Astrocyte (in vitro differentiated cells and primary cell): ENCODE measurements at regions not wholly inside any gene's neighbourhood (a gene's known extent, or its start where the extent isn't known, plus 50 kb on each side); places are given as distances from the start of the nearest gene placed in this dataset.

ENCODE experiments used
- DNase-seq: peaks from one replicate; pipeline ENCODE4 v3.0.0-alpha.2; 2010; ENCODE audit warnings: low read depth
- FAIRE-seq: peaks from 2 replicates; lab custom pipeline; 2011; peaks lifted over from hg19 to GRCh38; lab: Jason Lieb, UNC
- H2AFZ ChIP-seq: 2 replicates; pipeline ENCODE4 v1.6.0; 2012; ENCODE audit warnings: low read depth, low read length, inconsistent platforms
- H3K27ac ChIP-seq: 2 replicates; pipeline ENCODE4 v1.5.1; 2011; ENCODE audit warnings: low read depth, low read length, inconsistent platforms
- H3K27me3 ChIP-seq: 2 replicates; pipeline ENCODE4 v1.6.0; 2011; ENCODE audit warnings: low read length, inconsistent platforms; ENCODE audit not compliant: insufficient read depth
- H3K36me3 ChIP-seq: 2 replicates; pipeline ENCODE4 v1.5.1; 2011; ENCODE audit warnings: low read length, inconsistent platforms; ENCODE audit not compliant: insufficient read depth
- H3K4me1 ChIP-seq: 2 replicates; pipeline ENCODE4 v1.5.1; 2011; ENCODE audit warnings: low read length, inconsistent platforms; ENCODE audit not compliant: insufficient read depth
- H3K4me2 ChIP-seq: 2 replicates; pipeline ENCODE4 v1.6.0; 2012; ENCODE audit warnings: low read length, inconsistent platforms
- H3K4me3 ChIP-seq: 2 replicates; pipeline ENCODE4 v1.5.1; 2011; ENCODE audit warnings: low read depth, mild to moderate bottlenecking, low read length, inconsistent platforms; ENCODE audit not compliant: insufficient read depth
- H3K79me2 ChIP-seq: 2 replicates; pipeline ENCODE4 v1.6.0; 2012; ENCODE audit warnings: mild to moderate bottlenecking, low read length, inconsistent platforms; ENCODE audit not compliant: insufficient read depth
- H3K9ac ChIP-seq: 2 replicates; pipeline ENCODE4 v1.6.0; 2012; ENCODE audit warnings: mild to moderate bottlenecking, low read length, inconsistent platforms
- H3K9me3 ChIP-seq: 2 replicates; pipeline ENCODE4 v1.5.1; 2012; ENCODE audit warnings: low read depth, mild to moderate bottlenecking, low read length, inconsistent platforms; ENCODE audit not compliant: insufficient read depth
- H4K20me1 ChIP-seq: 2 replicates; pipeline ENCODE4 v1.6.0; 2012; ENCODE audit warnings: low read length, inconsistent platforms; ENCODE audit not compliant: insufficient read depth
- H3K27ac Mint-ChIP-seq: one replicate; pipeline ENCODE4 v1.8.0; 2021; ENCODE audit warnings: mild to moderate bottlenecking, mixed read lengths; ENCODE audit not compliant: unreplicated experiment
- H3K27me3 Mint-ChIP-seq: one replicate; pipeline ENCODE4 v1.8.0; 2021; ENCODE audit warnings: low read depth, mixed read lengths; ENCODE audit not compliant: unreplicated experiment
- H3K36me3 Mint-ChIP-seq: one replicate; pipeline ENCODE4 v1.8.0; 2021; ENCODE audit warnings: low read depth, mixed read lengths; ENCODE audit not compliant: unreplicated experiment
- H3K4me1 Mint-ChIP-seq: one replicate; pipeline ENCODE4 v1.8.0; 2021; ENCODE audit warnings: low read depth, mixed read lengths; ENCODE audit not compliant: unreplicated experiment
- H3K4me3 Mint-ChIP-seq: one replicate; pipeline ENCODE4 v1.8.0; 2021; ENCODE audit warnings: mild to moderate bottlenecking, moderate library complexity, mixed read lengths; ENCODE audit not compliant: unreplicated experiment
- H3K9me3 Mint-ChIP-seq: one replicate; pipeline ENCODE4 v1.8.0; 2021; ENCODE audit warnings: mild to moderate bottlenecking, mixed read lengths; ENCODE audit not compliant: unreplicated experiment
- EZH2 ChIP-seq: IDR thresholded peaks from 2 replicates; pipeline ENCODE4 v1.6.1; 2012; ENCODE audit warnings: mild to moderate bottlenecking, low read length, inconsistent platforms; ENCODE audit not compliant: insufficient read depth
- TF ChIP-seq, protein P1 (sequence below): IDR thresholded peaks from 2 replicates; pipeline ENCODE4 v1.5.1; 2011; ENCODE audit warnings: low read depth, mild to moderate bottlenecking, inconsistent platforms, low read length, moderate library complexity; ENCODE audit not compliant: insufficient read depth

DNA sequence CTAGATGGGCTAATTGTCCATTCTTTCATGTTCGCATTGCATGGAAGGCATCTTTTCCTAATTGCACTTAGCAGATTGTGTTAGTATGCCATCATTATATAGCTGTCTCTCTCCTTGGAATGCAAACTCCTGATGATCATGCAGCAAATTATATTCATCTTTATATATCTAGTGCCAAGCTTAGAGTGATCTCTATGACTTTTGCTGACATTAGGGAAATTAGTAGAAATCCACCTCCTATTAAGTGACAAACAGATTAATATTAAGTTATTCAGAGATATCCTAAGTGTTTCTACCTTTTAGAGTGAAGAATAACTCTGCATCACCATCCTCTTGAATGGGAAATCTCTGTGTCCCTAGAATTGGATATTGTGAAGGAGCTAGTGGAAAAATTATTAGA lies 185.6 kb downstream of the FOXG1 start:
- FAIRE-seq: no peak
- H3K4me3 Mint-ChIP-seq: no peak overlapping the region
- no peak for TF ChIP-seq EZH2
- TF ChIP-seq, protein P1, sequence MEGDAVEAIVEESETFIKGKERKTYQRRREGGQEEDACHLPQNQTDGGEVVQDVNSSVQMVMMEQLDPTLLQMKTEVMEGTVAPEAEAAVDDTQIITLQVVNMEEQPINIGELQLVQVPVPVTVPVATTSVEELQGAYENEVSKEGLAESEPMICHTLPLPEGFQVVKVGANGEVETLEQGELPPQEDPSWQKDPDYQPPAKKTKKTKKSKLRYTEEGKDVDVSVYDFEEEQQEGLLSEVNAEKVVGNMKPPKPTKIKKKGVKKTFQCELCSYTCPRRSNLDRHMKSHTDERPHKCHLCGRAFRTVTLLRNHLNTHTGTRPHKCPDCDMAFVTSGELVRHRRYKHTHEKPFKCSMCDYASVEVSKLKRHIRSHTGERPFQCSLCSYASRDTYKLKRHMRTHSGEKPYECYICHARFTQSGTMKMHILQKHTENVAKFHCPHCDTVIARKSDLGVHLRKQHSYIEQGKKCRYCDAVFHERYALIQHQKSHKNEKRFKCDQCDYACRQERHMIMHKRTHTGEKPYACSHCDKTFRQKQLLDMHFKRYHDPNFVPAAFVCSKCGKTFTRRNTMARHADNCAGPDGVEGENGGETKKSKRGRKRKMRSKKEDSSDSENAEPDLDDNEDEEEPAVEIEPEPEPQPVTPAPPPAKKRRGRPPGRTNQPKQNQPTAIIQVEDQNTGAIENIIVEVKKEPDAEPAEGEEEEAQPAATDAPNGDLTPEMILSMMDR: no peak

DNA sequence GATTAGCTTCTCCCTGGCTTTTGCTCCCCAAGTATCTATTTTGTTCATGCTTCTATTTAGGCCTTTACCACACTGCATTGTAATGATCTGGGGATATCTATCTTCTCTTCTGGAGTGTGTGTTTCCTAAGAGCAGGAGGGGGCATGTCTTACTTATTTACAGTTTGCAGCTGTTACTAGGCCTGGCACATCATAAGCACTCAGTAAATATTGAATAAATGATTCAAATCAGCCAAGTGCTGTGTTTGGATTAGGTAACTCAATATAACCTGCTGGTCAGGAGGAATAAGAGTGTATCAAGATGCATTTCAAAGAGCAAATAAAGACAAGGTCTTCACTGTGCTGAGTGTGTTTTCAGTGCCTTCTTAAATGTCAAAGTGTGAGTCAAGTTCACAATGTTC lies 186.1 kb downstream of the FOXG1 start:
- H3K4me1 Mint-ChIP-seq: no peaks in the 10 kb centered on the region
- no peak for DNase-seq
- H3K36me3 ChIP-seq: no peaks in the 10 kb centered on the region
- no peak overlapping the region for H3K9ac ChIP-seq
- H3K9me3 Mint-ChIP-seq: peaks cover 2% of the 10 kb centered on the region
- H3K79me2 ChIP-seq: no peaks in the 10 kb centered on the region
- no peak overlapping the region for H3K4me2 ChIP-seq
- no peak overlapping the region for H3K27ac Mint-ChIP-seq
- H4K20me1 ChIP-seq: no peaks in the 10 kb centered on the region
- TF ChIP-seq EZH2: no peak
- TF ChIP-seq, protein P1: no peak
- no peaks in the 10 kb centered on the region for H3K9me3 ChIP-seq
- H3K4me3 Mint-ChIP-seq: no peak overlapping the region
- no peaks in the 10 kb centered on the region for H3K27me3 Mint-ChIP-seq
- H3K27ac ChIP-seq: no peak overlapping the region
- H3K27me3 ChIP-seq: no peaks in the 10 kb centered on the region
- no peak overlapping the region for H3K4me3 ChIP-seq
- H3K36me3 Mint-ChIP-seq: no peaks in the 10 kb centered on the region
- no peaks in the 10 kb centered on the region for H3K4me1 ChIP-seq
- FAIRE-seq: no peak
- no peak overlapping the region for H2AFZ ChIP-seq

More for the DNA sequence above, 185.6 kb downstream of the FOXG1 start:
- H3K9me3 ChIP-seq: no peaks in the 10 kb centered on the region
- no peak overlapping the region for H3K4me3 ChIP-seq
- Mint-ChIP-seq H3K9me3 (peaks cover 2% of the 10 kb centered on the region), H3K36me3 (no peaks in the 10 kb centered on the region), H3K4me1 (no peaks in the 10 kb centered on the region), H3K27me3 (no peaks in the 10 kb centered on the region), H3K27ac (no peak overlapping the region)
- no peaks in the 10 kb centered on the region for H3K36me3 ChIP-seq
- no peaks in the 10 kb centered on the region for H3K27me3 ChIP-seq
- no peak overlapping the region for H3K27ac ChIP-seq
- no peak for DNase-seq
- H4K20me1 ChIP-seq: no peaks in the 10 kb centered on the region
- no peaks in the 10 kb centered on the region for H3K4me1 ChIP-seq
- H2AFZ ChIP-seq: no peak overlapping the region
- H3K79me2 ChIP-seq: no peaks in the 10 kb centered on the region
- H3K9ac ChIP-seq: no peak overlapping the region
- H3K4me2 ChIP-seq: no peak overlapping the region

DNA sequence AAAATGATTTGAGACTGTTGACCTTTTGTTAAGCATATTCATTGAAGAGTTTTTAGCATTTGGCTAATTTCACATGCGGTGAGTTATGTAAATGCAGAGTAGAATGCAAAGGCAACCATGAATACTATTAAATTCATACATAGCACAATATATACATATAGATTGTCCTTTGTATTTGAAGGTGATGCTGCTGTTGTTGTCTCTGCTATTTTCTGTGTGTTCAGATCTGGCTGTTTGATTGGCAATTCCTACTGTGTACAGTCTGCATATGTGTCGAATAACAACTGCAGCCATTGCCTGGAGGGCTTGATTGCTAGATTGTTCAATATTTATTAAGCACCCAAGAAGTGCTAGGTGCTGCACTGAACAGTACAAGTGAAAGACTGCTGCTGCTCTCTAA lies 187.4 kb downstream of the FOXG1 start:
- Histone ChIP-seq H3K36me3 (no peaks in the 10 kb centered on the region), H3K27me3 (no peaks in the 10 kb centered on the region), H4K20me1 (no peaks in the 10 kb centered on the region), H3K79me2 (no peaks in the 10 kb centered on the region), H3K4me3 (no peak overlapping the region), H3K4me1 (no peaks in the 10 kb centered on the region), H3K9ac (no peak overlapping the region), H3K27ac (no peak overlapping the region), H3K9me3 (no peaks in the 10 kb centered on the region), H2AFZ (no peak overlapping the region), H3K4me2 (no peak overlapping the region)
- FAIRE-seq: no peak
- no peak overlapping the region for H3K4me3 Mint-ChIP-seq
- TF ChIP-seq EZH2: no peak
- TF ChIP-seq, protein P1: no peak
- DNase-seq: no peak
- H3K36me3 Mint-ChIP-seq: no peaks in the 10 kb centered on the region
- no peaks in the 10 kb centered on the region for H3K27me3 Mint-ChIP-seq
- H3K9me3 Mint-ChIP-seq: peaks cover 2% of the 10 kb centered on the region
- no peaks in the 10 kb centered on the region for H3K4me1 Mint-ChIP-seq
- no peak overlapping the region for H3K27ac Mint-ChIP-seq
